Middle frontal gyrus (tissue), 1 donor: ENCODE measurements at regions not wholly inside any gene's neighbourhood (a gene's known extent, or its start where the extent isn't known, plus 50 kb on each side); places are given as distances from the start of the nearest gene placed in this dataset.

Experiments
- DNase-seq: peaks from one replicate; pipeline ENCODE4 v3.0.0-alpha.2; 2015; ENCODE audit warnings: low spot score; ENCODE audit errors: extremely low spot score

DNA sequence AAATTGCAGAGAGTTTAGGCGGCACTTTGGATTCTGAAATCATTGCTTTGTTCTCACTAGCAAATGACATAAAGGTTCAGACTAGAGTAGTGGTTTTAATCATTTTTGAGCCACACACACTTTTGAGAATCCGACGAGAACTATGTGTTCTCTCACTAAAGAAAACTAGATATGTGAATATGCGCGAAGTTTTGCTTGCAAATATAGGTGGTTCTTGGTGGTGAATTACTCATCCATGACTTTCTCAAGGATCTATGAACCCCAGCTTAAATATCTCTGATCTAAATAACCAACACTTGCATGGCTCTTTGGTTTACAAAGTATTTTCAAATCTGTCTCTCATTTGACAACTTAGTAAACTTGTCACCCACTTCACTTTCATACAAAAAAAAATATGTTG is 54.8 kb downstream of the NOG start:
- DNase-seq: no peak

DNA sequence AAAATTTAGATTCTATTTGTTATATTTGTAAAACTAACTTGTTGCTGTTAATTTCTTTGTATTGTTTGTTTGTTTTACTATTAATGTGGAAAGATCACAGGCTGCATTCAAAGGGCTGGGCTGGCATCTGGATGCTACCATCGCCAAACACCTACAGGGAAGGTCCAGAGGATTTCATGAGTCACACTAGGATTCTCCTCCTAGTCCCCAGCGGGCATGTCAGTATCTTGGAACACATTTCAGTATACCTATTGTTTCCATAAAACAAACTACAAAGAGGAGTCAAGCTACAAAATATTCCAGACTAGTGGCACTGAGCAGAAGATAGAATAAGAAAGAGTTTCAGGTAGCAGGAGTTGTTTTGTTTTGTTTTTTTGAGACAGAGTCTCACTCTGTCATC is 55.3 kb downstream of the NOG start:
- no peak for DNase-seq

DNA sequence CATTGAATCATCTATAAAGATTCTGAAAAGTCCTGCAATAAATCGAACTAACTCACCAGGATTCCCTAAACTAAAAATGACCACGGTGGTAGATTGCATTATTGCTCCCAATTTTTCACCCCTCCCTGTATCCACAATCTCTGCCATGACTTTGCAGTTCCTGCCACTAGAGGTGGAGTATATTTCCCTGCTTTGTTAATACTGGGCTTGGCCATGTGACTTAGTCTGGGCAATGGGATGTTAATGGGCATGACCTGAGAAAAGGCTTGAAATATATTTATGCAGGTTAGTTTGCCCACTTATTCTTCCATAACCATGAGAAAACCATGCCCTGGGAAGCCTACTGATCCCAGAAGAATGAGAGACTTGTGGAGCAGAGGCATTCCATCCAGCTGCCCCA is 59.1 kb downstream of the NOG start:
- DNase-seq: no peak

DNA sequence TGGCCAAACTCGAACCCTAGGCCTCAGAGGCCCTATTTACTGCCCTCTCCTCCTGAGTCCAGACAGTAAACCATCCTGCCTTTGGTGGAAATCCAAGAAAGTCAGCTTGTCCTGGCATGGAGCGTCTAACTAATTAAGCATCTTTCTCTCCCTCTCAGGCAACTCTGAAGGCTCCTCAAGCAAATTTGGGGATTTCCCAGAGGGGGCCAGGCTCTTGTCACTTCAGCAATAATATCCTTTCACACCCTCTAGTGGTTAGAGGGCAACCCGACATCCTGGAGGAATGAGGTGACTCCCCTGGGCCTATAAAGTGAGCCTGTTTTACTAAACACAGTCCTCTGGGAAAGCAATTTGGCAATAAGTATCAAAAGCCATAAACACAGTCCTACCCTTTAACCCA is 60.4 kb downstream of the NOG start:
- no peak for DNase-seq

DNA sequence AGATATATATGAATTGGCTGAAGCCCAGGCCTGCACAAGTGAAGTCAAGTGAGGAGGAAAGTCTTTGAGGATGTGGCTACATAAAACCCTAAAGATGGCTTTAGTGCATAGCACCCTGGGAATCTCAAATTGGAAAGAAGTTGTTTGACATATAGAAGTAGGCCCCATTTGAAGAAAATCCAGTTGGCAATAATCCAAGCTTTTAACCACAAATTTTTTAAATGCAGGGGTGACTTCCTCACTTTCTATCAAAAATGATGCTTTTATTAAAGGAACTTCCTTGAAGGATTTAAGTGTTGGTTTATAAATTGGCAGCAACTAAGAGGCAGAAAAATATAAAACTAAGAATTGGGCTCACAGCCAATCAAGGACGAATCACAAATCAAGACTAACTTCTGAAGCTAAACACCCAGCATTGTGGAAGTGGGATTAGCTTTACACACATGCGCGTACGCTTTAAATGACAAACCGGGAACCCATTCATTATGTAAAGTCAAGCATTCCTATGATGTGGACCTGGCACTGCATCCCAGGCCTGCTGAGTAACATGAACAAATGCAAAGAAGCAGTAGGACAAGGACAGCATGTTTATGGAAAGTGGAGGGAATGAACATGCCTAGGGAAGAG is 63.3 kb downstream of the NOG start:
- DNase-seq: no peak

DNA sequence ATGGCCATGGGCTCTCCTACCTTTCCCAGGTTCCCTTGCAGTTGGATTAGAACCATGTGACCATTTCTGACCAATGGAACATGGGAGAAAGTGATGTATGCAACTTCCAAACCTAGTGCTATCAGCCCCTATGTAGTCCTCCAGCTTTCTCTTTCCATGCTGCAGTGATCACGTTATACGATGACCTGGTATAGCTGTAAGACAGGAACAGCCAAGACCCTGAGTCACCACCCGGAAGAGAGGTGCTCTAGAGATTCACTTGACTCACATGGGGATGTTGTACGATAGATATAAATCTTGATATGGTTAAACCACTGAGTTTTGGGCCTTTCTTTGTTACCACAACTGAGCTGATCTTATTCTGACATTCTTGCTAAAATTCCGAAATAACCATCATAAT is 65.1 kb downstream of the NOG start:
- no peak for DNase-seq

DNA sequence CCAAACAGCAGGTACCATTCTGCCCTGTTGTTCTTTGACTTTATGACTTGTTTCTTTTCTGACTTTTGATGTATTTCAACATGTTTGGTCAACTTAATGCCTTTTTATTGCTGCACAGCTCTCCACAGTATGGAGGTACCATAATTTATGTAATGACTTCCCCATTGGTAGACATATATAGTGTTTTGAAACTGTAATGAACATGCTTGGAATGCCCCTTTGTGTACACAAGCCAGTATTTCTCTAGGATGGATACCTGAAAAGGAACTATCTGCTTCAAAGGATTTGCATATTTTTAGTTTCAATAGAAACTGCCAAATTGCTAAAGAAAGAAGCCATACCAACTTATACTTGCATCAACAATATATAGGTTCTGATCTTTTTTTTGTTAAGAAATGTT is 66.1 kb downstream of the NOG start:
- DNase-seq: no peak

DNA sequence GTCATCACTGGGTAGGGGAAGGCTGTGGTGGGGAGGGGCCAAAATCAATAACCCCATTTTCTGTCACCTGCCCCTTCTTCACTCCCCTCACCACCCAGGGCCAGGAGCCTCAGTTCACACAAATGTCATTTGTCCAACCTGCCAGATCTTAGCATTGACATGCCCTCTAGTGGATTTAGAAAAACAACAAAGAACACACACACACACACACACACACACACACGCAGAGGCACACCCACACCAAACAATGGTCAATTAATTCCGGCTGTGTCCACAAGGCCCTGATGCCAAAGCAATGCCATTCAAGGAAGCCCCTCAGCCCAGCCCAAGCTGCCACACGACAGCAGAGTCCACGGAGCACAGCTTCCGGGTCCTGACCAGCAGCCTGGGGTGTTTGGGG is 68.4 kb downstream of the NOG start:
- no peak for DNase-seq

DNA sequence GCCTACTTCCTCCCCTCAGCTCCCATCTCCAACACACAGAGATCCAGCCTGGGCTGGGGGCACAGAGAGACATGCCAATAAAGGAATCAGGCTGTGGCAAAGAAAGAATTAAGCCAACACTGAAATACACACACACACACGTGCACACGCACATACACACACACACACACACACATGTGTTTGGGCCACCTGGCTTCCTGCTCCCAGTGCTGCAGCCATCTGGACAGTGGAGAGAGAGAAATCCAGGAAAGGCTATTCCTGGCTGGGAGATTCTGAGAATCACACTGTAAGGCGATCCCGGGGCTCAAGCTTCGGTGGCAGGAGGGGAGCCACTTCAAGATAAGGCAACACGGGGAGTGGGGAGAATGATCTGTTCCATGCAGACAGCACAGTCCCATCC is 72.4 kb downstream of the NOG start:
- no peak for DNase-seq

DNA sequence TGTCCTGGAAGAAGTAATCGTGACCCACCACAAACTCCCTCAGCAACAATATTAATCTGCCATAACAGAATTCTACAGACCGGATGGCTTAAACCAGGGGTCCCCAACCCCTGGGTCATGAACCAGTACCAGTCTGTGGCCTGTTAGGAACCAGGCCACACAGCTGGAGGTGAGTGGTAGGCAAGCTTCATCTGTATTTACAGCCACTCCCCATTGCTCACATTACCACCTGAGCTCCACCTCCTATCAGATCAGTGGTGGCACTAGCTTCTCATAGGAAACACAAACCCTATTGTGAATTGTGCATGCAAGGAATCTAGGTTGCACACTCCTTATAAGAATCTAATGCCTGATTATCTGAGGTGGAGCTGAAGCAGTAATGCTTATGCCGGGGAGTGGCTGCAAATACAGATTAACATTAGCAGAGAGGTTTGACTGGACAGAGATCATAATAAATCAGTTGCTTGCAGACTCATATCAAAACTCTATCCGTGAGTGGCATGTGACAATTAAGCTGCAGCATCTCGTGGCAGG is 74.5 kb downstream of the NOG start:
- DNase-seq: no peak

DNA sequence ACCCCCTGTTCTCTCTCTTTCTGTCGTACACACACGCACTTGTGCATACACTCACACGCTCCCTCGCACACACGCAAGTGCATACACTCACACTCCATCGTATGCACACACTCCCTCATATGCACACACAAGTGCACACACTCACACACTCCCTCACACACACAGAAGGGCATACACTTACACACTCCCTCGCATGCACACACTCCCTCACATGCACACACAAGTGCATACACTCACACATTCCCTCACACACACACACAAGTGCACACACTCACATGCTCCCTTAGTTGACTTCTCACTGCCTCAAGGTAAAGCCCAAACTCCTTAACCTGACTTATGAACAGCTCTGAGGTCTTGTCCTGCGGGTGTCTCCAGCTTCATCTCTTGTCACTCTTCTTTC is 78.7 kb downstream of the NOG start:
- no peak for DNase-seq

DNA sequence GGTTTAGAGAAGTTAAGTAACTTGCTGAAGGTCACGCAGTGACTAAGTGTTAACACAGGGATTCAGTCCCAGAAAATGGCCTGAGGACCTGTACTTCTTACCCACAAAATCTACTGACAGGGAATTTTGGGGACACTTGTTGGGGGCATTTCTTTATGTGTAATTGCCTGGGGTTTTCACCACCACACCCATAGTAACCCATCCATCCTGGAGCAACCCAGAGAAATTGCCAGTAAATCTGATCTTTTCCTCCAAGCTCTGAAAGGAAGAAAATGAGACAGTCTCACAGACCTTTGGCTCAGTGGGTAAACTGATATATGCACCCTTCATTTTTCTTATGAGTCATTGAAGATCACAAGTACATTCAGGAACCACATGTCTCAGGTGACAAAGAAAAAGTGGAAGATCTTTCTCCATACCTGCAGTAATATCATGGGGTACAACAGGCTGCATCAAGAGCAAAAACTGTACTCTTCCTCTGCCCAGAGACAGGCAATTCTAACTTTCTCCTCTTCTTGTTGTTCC is 81.0 kb downstream of the NOG start:
- DNase-seq: no peak

DNA sequence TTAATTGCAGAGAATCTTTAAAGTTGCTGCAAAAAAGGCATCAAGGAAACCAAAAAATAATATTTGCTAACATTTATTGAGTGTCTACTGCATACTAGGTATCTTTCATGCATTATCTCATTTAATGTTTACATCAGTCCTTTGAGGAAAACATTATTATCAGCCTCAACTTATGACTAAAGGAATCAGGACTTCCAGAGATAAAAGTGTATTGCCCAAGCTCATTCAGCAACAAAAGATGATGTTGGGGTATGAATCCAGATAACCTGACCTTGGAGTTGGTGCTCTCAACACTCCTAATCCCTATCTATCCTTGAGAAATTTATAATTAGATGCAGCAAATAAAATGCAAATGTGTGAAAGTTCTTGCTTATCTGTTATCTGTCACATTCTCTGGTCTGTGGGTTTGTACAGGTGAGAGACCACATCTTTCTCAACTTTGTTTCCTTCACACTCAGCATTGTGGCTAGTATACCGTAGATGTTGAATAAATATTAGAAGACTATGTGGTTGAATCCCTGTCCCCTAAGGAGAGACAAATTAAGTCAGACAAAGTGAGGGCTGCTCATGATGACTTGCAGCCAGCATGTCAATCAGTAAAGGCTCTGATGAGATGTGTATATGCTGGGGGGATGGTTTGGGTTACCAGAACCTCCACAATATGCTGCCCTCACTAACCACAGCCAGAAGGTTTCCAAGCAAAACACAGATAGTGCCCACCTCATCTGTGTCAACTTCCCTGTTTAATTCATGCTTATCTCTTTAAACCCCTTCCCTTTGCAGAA is 82.6 kb downstream of the NOG start:
- DNase-seq: no peak

DNA sequence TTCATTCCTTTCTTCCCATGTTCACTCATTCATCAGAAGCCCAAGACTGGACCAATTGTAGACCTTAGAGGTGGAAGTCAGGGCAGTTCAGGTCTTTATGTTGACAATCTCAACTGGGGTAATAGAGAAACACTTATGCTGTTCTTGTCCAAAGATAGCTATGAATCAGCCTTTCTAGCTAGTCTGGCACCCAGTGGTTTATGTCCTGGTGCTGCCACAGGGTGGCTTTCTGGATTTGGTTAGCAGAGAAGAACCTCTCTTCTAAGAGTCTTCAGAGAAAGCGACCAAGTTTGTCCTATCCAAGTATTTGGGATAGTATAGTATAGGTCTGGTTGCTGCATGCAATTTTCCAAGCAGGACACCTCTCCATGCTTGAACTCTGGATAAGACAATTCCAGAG is 83.3 kb downstream of the NOG start:
- no peak for DNase-seq

DNA sequence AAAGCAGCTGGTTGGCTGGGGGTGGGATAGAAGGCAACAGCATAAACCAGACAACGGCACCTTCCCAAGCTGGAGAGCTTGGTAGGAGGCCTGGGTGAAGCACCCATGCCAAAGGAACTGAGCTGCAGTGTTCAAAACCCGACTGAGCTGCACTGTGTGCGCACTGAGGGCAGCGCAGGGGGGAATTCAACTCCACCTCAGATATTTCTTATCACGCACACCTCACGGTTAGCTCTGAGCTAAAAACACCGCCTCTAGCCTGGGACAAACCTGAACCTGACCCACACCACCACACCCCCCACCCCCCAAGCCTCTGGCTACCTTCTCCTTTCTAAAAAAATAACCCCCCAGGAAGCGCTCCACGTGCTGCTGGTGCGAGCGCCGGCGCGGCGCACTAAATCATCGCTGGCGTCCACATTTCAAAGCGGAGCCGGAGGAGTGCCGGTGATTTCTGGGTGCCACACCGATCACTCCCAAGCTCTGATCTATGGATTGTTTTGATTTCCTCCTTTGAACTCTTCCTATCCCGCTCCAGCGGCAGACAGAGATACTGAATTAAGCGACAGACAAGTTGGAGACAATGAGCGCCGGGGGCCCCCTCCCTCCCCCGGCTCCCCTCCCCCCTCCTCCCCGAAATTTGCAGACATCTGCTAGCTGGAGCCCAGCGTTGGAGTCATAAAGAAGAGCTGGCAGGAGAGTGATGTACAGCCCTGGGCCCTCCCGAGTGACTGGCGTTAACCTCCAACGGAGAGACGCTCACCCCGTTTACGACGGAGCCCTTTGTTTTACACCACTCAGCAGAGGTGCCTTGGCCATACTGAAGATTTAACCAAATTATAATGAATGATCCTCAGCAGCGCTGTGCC is 85.0 kb downstream of the NOG start:
- DNase-seq: no peak

DNA sequence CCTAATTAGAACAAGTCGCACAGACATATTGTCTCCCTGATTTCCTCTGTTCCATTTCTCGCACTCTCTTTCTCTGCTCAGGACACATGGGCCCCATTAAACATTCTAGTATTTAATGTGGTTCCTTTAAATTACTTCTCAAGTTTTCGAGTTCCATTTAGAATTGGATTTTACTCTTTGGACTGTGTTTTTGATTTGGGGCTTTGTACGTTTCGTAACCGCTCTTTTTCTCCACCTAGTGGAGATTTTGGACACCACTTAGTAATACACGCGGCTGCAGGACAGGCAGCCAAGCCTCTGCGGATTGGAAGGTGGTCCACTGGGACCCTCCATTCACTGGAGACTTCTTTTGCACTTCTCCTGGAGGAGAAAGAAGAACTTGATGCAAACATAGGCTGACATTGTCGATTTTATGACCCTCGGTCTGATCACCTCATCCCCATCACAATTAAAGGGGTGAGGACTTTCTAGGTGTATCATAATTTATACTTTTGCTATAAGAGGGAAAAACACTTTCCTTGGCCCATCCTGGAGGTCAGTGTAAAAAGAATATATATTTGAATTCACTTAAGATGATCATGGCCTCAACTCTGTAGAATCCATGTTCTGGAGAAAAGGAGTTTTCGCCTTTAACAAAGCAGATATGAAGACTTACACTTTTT is 85.7 kb downstream of the NOG start:
- no peak for DNase-seq

DNA sequence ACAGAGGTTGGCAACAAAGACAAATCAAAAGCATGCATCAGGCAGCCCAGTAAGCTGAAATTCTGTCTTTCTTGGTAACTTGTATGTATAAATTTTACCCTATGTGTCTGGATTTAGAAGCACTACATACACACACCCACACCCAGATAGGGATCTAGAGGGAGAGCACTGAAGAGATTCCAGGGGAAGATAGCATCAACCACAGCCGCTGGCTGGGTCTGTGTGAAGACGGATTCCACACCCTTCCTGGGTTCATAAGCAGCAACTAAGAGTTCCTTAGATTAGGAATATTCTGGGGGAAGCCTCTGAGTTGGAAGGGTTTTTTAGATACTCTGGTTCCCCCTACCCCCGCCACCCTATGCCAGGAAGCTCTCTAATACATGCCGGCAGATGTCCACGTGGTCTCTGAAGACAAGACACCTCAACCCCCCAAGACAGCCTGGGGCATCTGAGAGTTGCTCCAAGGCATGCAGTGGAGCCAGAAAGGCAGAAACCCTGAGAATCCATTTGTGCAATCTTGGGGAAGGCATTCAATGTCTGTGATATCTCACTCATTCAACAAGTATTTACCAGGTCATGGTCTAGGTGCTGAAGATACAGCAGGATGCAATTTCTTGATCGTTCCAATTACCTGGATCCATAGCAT is 86.4 kb downstream of the NOG start:
- no peak for DNase-seq

DNA sequence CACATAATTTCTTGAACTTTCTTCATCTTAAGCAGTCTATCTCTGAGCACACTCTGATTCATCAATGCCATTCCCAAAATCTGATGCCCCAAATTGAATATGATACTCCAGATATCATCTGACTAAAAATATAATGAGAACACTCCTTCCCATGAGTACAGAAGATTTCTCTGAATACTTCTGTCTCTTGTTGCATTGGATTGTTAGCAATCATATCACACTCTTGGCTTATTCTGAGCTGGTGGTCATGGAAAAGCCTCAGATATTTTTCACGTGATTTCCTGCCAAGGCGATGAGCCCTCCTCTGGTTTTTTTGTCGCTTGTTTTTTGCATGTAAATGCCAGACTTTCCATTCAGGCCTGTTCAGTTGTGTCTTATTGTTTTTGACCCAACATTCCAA is 87.2 kb downstream of the NOG start:
- no peak for DNase-seq

DNA sequence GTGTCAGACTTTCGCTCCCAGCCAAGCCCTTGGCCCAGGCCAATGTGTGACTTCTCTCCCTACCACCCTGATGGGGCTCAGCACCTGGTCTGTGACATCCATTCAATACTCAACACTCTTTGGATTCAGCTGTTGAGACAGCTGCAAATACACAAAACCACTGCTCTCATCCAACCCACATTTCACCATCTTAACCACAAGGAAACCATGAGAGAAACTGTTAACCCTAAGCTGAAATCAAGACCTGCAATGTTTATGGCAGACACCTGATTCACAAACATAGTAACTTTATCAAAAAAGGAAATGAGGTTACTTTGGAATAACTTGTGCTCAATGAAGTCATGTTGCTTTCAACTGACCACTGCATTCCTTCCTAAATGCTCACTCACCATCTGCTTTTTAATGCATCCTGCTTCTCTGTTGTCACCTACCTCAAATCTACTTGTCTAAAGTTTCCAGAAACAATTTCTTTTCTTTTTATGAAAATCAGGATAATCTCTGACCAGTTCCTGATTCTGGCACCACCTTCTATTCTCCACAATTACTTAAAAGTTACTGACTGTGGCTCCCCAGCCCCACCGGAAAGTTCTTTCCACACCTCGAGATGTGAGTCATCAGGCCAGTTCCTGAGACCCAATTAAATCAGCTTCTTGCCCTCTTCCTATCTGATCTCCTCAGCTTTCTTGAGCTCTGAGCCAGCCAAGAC is 88.2 kb downstream of the NOG start:
- no peak for DNase-seq

DNA sequence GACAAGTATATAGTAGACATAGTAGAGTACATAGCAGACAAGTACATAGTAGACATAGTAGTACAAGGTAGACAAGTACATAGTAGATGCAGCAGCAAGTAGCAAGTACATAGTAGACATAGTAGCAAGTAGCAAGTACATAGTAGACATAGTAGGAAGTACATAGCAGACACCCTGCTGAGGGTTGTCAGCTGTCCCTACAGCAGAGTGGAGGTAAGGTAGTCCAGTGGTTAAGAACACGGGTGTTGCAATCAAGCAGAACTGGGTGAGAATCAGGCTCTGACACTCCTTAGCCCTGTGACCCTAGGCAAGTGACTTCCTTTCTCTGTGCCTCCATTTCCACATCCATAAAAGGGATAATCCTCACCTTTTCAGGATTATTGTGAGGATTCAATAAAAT is 94.7 kb downstream of the NOG start:
- no peak for DNase-seq
